H9 (cell line): ENCODE measurements at regions not wholly inside any gene's neighbourhood (a gene's known extent, or its start where the extent isn't known, plus 50 kb on each side); places are given as distances from the start of the nearest gene placed in this dataset.

ENCODE experiments used
- DNase-seq: peaks from one replicate; pipeline ENCODE4 v3.0.0-alpha.2; 2017
- H2AFZ ChIP-seq: one replicate; pipeline ENCODE4 v1.6.1; 2013; ENCODE audit warnings: mild to moderate bottlenecking, low read length, control low read depth, moderate library complexity
- H2AK5ac ChIP-seq: 2 replicates; pipeline ENCODE4 v1.6.1; 2013; ENCODE audit warnings: low read length, control low read depth, mixed read lengths; ENCODE audit not compliant: insufficient read length
- H2BK120ac ChIP-seq: one replicate; pipeline ENCODE4 v1.6.1; 2013; ENCODE audit warnings: low read depth, mild to moderate bottlenecking, low read length, control low read depth, inconsistent platforms; ENCODE audit not compliant: poor library complexity, severe bottlenecking
- H2BK12ac ChIP-seq: 2 replicates; pipeline ENCODE4 v1.6.1; 2013; ENCODE audit warnings: low read length, control low read depth, mixed read lengths, low read depth; ENCODE audit not compliant: insufficient read length
- H2BK15ac ChIP-seq: 2 replicates; pipeline ENCODE4 v1.6.1; 2013; ENCODE audit warnings: low read depth, low read length, control low read depth
- H2BK20ac ChIP-seq: one replicate; pipeline ENCODE4 v1.6.1; 2013; ENCODE audit warnings: low read depth, mild to moderate bottlenecking, low read length, control low read depth, inconsistent platforms; ENCODE audit not compliant: poor library complexity, severe bottlenecking
- H2BK5ac ChIP-seq: 2 replicates; pipeline ENCODE4 v1.6.1; 2013; ENCODE audit warnings: low read length, control low read depth, mixed read lengths; ENCODE audit not compliant: insufficient read length
- H3K14ac ChIP-seq: 2 replicates; pipeline ENCODE4 v1.6.1; 2013; ENCODE audit warnings: low read length, control low read depth; ENCODE audit not compliant: insufficient read depth
- H3K18ac ChIP-seq: 2 replicates; pipeline ENCODE4 v1.6.1; 2013; ENCODE audit warnings: low read depth, mild to moderate bottlenecking, mixed read lengths, low read length, control low read depth; ENCODE audit not compliant: insufficient read length
- H3K23ac ChIP-seq: 2 replicates; pipeline ENCODE4 v1.6.1; 2013; ENCODE audit warnings: low read length, control low read depth, mixed read lengths, low read depth; ENCODE audit not compliant: insufficient read length
- H3K23me2 ChIP-seq: 2 replicates; pipeline ENCODE4 v1.6.1; 2013; ENCODE audit warnings: low read depth, mild to moderate bottlenecking, mixed read lengths, low read length, control low read depth; ENCODE audit not compliant: insufficient read length, poor library complexity, severe bottlenecking
- H3K27ac ChIP-seq: 2 replicates; pipeline ENCODE4 v1.5.1; 2013; ENCODE audit warnings: low read length, control low read depth, mixed read lengths, low read depth; ENCODE audit not compliant: insufficient read length
- H3K27me3 ChIP-seq: 2 replicates; pipeline ENCODE4 v1.6.1; 2013; ENCODE audit warnings: low read length, control low read depth, inconsistent platforms; ENCODE audit not compliant: insufficient read depth
- H3K4ac ChIP-seq: 2 replicates; pipeline ENCODE4 v1.6.1; 2013; ENCODE audit warnings: low read depth, mild to moderate bottlenecking, control low read depth, inconsistent platforms, low read length, moderate library complexity
- H3K4me1 ChIP-seq: 2 replicates; pipeline ENCODE4 v1.6.1; 2013; ENCODE audit warnings: low read length, control low read depth, inconsistent platforms; ENCODE audit not compliant: insufficient read depth
- H3K4me2 ChIP-seq: 2 replicates; pipeline ENCODE4 v1.6.1; 2013; ENCODE audit warnings: low read length, control low read depth, mixed read lengths; ENCODE audit not compliant: insufficient read length, insufficient read depth
- H3K56ac ChIP-seq: 2 replicates; pipeline ENCODE4 v1.6.1; 2013; ENCODE audit warnings: low read depth, mild to moderate bottlenecking, mixed read lengths, low read length, control low read depth; ENCODE audit not compliant: insufficient read length
- H3K79me1 ChIP-seq: 2 replicates; pipeline ENCODE4 v1.6.1; 2013; ENCODE audit warnings: low read depth, mild to moderate bottlenecking, moderate library complexity, low read length, control low read depth, inconsistent platforms; ENCODE audit not compliant: insufficient read depth, poor library complexity, severe bottlenecking
- H3K79me2 ChIP-seq: 2 replicates; pipeline ENCODE4 v1.6.1; 2013; ENCODE audit warnings: low read length, control low read depth, inconsistent platforms; ENCODE audit not compliant: insufficient read depth
- H3K9ac ChIP-seq: 2 replicates; pipeline ENCODE4 v1.6.1; 2013; ENCODE audit warnings: low read length, control low read depth, mixed read lengths; ENCODE audit not compliant: insufficient read length; ENCODE audit errors: extremely low read depth
- H3K9me3 ChIP-seq: one replicate; pipeline ENCODE4 v1.6.1; 2013; ENCODE audit warnings: low read depth, low read length, inconsistent platforms; ENCODE audit not compliant: control insufficient read depth
- H3T11ph ChIP-seq: one replicate; pipeline ENCODE4 v1.6.1; 2013; ENCODE audit warnings: mild to moderate bottlenecking, low read length, control low read depth, inconsistent platforms
- H4K20me1 ChIP-seq: one replicate; pipeline ENCODE4 v1.6.1; 2013; ENCODE audit not compliant: control insufficient read depth, insufficient read length, insufficient read depth
- H4K5ac ChIP-seq: 2 replicates; pipeline ENCODE4 v1.6.1; 2013; ENCODE audit warnings: low read depth, mild to moderate bottlenecking, mixed read lengths, low read length, control low read depth; ENCODE audit not compliant: insufficient read length
- H4K8ac ChIP-seq: replicated peaks from 2 replicates; pipeline ENCODE4 v1.6.1; 2013; ENCODE audit warnings: low read length, control low read depth, mixed read lengths, low read depth; ENCODE audit not compliant: insufficient read length
- H4K91ac ChIP-seq: 2 replicates; pipeline ENCODE4 v1.6.1; 2013; ENCODE audit warnings: low read depth, mild to moderate bottlenecking, moderate library complexity, mixed read lengths, low read length, control low read depth; ENCODE audit not compliant: insufficient read length
- H3K27ac Mint-ChIP-seq, 3 experiments: 2 replicates in 2 of 3; 3 replicates in 1 of 3; pipeline ENCODE4 v1.8.0; 2020 to 2021; ENCODE audit warnings: mixed read lengths in 3 of 3, mild to moderate bottlenecking in 1 of 3, moderate library complexity in 1 of 3
- H3K27me3 Mint-ChIP-seq: 2 replicates; pipeline ENCODE4 v1.8.0; 2021; ENCODE audit warnings: low read depth, mild to moderate bottlenecking, moderate library complexity, mixed read lengths
- H3K36me3 Mint-ChIP-seq, 3 experiments: 2 replicates in 2 of 3; 3 replicates in 1 of 3; pipeline ENCODE4 v1.8.0; 2020 to 2021; ENCODE audit warnings: low read depth in 3 of 3, mixed read lengths in 3 of 3; ENCODE audit not compliant: insufficient read depth in 1 of 3
- H3K4me1 Mint-ChIP-seq, 2 experiments: 2 replicates each; pipeline ENCODE4 v1.8.0; 2020; ENCODE audit warnings: mixed read lengths in 2 of 2
- H3K4me3 Mint-ChIP-seq, 2 experiments: 2 replicates in 1 of 2; 3 replicates in 1 of 2; pipeline ENCODE4 v1.8.0; 2020 to 2021; ENCODE audit warnings: mild to moderate bottlenecking in 2 of 2, mixed read lengths in 2 of 2, moderate library complexity in 1 of 2
- H3K9me3 Mint-ChIP-seq, 2 experiments: 2 replicates in 1 of 2; 3 replicates in 1 of 2; pipeline ENCODE4 v1.8.0; 2020; ENCODE audit warnings: mild to moderate bottlenecking in 2 of 2, mixed read lengths in 2 of 2, moderate library complexity in 1 of 2
- WGBS: extraction: QIAGEN DNeasy Blood & Tissue Kit; methylation state at CpG from one replicate; pipeline ENCODE4 v1.1.7; 2013; ENCODE audit warnings: missing lambda C conversion rate, low lambda C conversion rate, mixed read lengths; ENCODE audit not compliant: insufficient read length; ENCODE audit errors: extremely low coverage; 5-methylcytosine and 5-hydroxymethylcytosine counted together
- TF ChIP-seq, protein P1 (sequence below): fragments of 200-600 bp; sonication (generic); conservative IDR thresholded peaks from 3 replicates; pipeline ENCODE4 v1.8.0; 2021; ENCODE audit warnings: antibody characterized with exemption, mild to moderate bottlenecking

DNA sequence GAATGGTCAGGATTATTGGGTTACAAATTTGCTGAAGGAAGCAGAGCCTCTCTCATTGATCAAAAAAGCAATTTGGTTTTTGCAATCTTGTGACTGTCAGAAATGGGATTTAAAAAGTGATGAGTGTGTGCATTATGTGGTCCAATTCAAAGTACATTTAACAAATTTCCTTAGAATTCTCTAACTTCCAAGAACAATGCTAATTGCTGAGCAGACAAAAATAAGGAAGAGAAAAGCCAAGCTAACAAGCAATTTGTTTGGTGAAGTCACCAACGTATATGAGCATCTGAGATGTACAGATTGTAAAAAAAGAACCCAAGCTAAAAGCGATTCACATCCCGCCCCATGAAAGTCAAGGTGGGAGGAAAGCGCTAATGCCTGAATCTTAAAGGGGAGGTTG, 1643.9 kb downstream of the CDH8 start:
- Histone ChIP-seq H2AFZ (no peak overlapping the region), H4K20me1 (no peaks in the 10 kb centered on the region), H3K4ac (no peak overlapping the region), H2AK5ac (no peak overlapping the region), H2BK15ac (no peak overlapping the region), H3K79me2 (no peaks in the 10 kb centered on the region), H3K9me3 (no peaks in the 10 kb centered on the region), H3K27me3 (no peaks in the 10 kb centered on the region), H3T11ph (no peak overlapping the region), H2BK120ac (no peak overlapping the region), H3K18ac (no peak overlapping the region), H2BK12ac (no peak overlapping the region), H3K27ac (no peak overlapping the region), H3K79me1 (no peaks in the 10 kb centered on the region), H3K9ac (no peak overlapping the region), H3K23ac (no peak overlapping the region), H2BK20ac (no peak overlapping the region), H4K91ac (no peak overlapping the region), H2BK5ac (no peak overlapping the region), H4K5ac (no peak overlapping the region), H3K14ac (no peak overlapping the region), H3K56ac (no peak overlapping the region), H3K23me2 (no peaks in the 10 kb centered on the region), H4K8ac (no peak overlapping the region), H3K4me1 (no peaks in the 10 kb centered on the region), H3K4me2 (no peak overlapping the region)
- H3K9me3 Mint-ChIP-seq = no peaks in the 10 kb centered on the region
- no peaks in the 10 kb centered on the region for H3K36me3 Mint-ChIP-seq
- DNase-seq = no peak
- peaks cover 0 to 4% of the 10 kb centered on the region in 2 experiments; a peak in 2 of 4 replicates for H3K4me1 Mint-ChIP-seq
- no peaks in the 10 kb centered on the region for H3K27me3 Mint-ChIP-seq
- TF ChIP-seq, protein P1, sequence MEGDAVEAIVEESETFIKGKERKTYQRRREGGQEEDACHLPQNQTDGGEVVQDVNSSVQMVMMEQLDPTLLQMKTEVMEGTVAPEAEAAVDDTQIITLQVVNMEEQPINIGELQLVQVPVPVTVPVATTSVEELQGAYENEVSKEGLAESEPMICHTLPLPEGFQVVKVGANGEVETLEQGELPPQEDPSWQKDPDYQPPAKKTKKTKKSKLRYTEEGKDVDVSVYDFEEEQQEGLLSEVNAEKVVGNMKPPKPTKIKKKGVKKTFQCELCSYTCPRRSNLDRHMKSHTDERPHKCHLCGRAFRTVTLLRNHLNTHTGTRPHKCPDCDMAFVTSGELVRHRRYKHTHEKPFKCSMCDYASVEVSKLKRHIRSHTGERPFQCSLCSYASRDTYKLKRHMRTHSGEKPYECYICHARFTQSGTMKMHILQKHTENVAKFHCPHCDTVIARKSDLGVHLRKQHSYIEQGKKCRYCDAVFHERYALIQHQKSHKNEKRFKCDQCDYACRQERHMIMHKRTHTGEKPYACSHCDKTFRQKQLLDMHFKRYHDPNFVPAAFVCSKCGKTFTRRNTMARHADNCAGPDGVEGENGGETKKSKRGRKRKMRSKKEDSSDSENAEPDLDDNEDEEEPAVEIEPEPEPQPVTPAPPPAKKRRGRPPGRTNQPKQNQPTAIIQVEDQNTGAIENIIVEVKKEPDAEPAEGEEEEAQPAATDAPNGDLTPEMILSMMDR = no peak
- WGBS = no CpG with 5 or more reads among the region's 4 CpGs
- no peak overlapping the region for H3K27ac Mint-ChIP-seq
- H3K4me3 Mint-ChIP-seq = no peak overlapping the region
